Panc1 (cell line): ENCODE measurements at regions not wholly inside any gene's neighbourhood (a gene's known extent, or its start where the extent isn't known, plus 50 kb on each side); places are given as distances from the start of the nearest gene placed in this dataset.

ENCODE experiments used
- ATAC-seq: fragments of 200-7000 bp; cut with Tn5 transposase; 2 replicates; pipeline ENCODE4 v1.9.1; 2020; ENCODE audit warnings: mild to moderate bottlenecking, moderate library complexity
- BruUV-seq: library from RNA; stranded (reverse); fragments of 400-500 nt; replicated peaks from 2 replicates; lab custom pipeline; 2021; lab: Mats Ljungman, UMichigan
- CTCF ChIA-PET: fragments of 300-600 bp; sonication (Branson Sonifier 250); formaldehyde crosslinking; loops from one replicate; lab custom pipeline; 2022; ENCODE audit warnings: antibody characterized with exemption; lab: Charles Lee
- POLR2A ChIA-PET: fragments of 300-600 bp; sonication (Branson Sonifier 250); formaldehyde crosslinking; loops from one replicate; lab custom pipeline; 2022; ENCODE audit warnings: antibody characterized with exemption; lab: Charles Lee
- DNase-seq: peaks from one replicate; pipeline ENCODE4 v3.0.0-alpha.2; 2010; ENCODE audit warnings: low read depth, low spot score
- H3K27ac ChIP-seq: 2 replicates; pipeline ENCODE4 v1.5.1; 2011; ENCODE audit warnings: mild to moderate bottlenecking, low read length, inconsistent platforms
- H3K27me3 ChIP-seq: fragments of 200-500 bp; sonication (Bioruptor generic); 2 replicates; pipeline ENCODE4 v1.6.0; 2014; ENCODE audit warnings: low read length, inconsistent platforms; ENCODE audit not compliant: control insufficient read depth, insufficient read depth
- H3K36me3 ChIP-seq: fragments of 200-500 bp; sonication (Bioruptor generic); 2 replicates; pipeline ENCODE4 v1.5.1; 2014; ENCODE audit warnings: inconsistent platforms, mild to moderate bottlenecking, low read length, moderate library complexity; ENCODE audit not compliant: control insufficient read depth, insufficient read depth
- H3K4me1 ChIP-seq: 2 replicates; pipeline ENCODE4 v1.5.1; 2011; ENCODE audit warnings: inconsistent platforms, mild to moderate bottlenecking, low read length, moderate library complexity; ENCODE audit not compliant: control insufficient read depth, insufficient read depth
- H3K4me3 ChIP-seq, 2 experiments: 2 replicates each; pipeline ENCODE4 v1.5.1; 2011 to 2012; ENCODE audit warnings: low read depth in 2 of 2, low read length in 2 of 2, mild to moderate bottlenecking in 2 of 2, inconsistent platforms in 1 of 2, moderate library complexity in 1 of 2
- H3K9me3 ChIP-seq: fragments of 200-500 bp; sonication (Bioruptor generic); 2 replicates; pipeline ENCODE4 v1.5.1; 2014; ENCODE audit warnings: low read depth, mild to moderate bottlenecking, inconsistent platforms, low read length, moderate library complexity; ENCODE audit not compliant: control insufficient read depth, insufficient read depth
- CTCF ChIP-seq: fragments of 450-650 bp; IDR thresholded peaks from 2 replicates; pipeline ENCODE4 v1.5.1; 2017; ENCODE audit warnings: mild to moderate bottlenecking
- POLR2AphosphoS5 ChIP-seq: IDR thresholded peaks from 2 replicates; pipeline ENCODE4 v1.6.1; 2012; ENCODE audit warnings: mild to moderate bottlenecking, low read depth, low read length, moderate library complexity
- SIN3A ChIP-seq: IDR thresholded peaks from 2 replicates; pipeline ENCODE4 v1.6.1; 2012; ENCODE audit warnings: low read depth, mild to moderate bottlenecking, low read length, moderate library complexity, borderline replicate concordance; ENCODE audit not compliant: insufficient read depth
- TCF7L2 ChIP-seq: IDR thresholded peaks from 2 replicates; pipeline ENCODE4 v1.6.1; 2011; ENCODE audit warnings: mild to moderate bottlenecking, low read depth, low read length, inconsistent platforms
- in situ Hi-C: cut with HindIII; loops from 2 replicates; pipeline ENCODE4 v1.10.0; 2016; ENCODE audit warnings: low sequenced_read_pairs, low pct_unique_long_range_greater_than_20kb
- intact Hi-C: fragments of 100-400 bp; cut with micrococcal nuclease; formaldehyde crosslinking; loops from one replicate; pipeline ENCODE4 v1.10.0; 2022; ENCODE audit not compliant: unreplicated experiment
- TF ChIP-seq, protein P1 (sequence below), 2 experiments: IDR thresholded peaks; 2 replicates each; pipeline ENCODE4 v1.6.1; 2011 to 2012; ENCODE audit warnings: low read depth in 2 of 2, control low read depth in 1 of 2, low read length in 1 of 2, mild to moderate bottlenecking in 1 of 2, moderate library complexity in 1 of 2; ENCODE audit not compliant: insufficient read depth in 1 of 2

DNA sequence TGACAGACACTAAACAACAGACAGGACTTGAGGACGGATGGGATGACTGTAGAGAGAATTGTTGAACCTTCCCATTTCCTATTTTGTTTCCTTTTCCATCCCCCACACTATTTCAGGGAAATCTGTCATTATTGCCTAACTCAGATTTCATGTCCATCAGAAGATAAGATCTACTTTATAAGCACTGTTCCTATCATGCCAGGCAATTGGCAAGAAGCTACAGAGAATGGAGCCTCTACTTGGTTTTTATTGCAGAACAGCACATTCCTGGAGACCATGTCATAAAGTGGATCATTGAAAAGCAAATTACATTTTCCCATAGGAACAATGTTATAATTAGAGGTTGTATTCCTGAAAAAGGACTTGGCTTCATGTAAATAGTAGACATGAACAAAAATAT lies 173.7 kb upstream of the KIF2A start:
- Histone ChIP-seq H3K9me3 (no peaks in the 10 kb centered on the region), H3K36me3 (no peaks in the 10 kb centered on the region), H3K27me3 (peaks cover 2% of the 10 kb centered on the region), H3K4me3 (no peak overlapping the region), H3K27ac (no peak overlapping the region), H3K4me1 (no peaks in the 10 kb centered on the region)
- BruUV-seq, result no TSS peak
- intact Hi-C loops, result no loop called here
- ATAC-seq (no peak), DNase-seq (no peak)
- TF ChIP-seq, protein P1, sequence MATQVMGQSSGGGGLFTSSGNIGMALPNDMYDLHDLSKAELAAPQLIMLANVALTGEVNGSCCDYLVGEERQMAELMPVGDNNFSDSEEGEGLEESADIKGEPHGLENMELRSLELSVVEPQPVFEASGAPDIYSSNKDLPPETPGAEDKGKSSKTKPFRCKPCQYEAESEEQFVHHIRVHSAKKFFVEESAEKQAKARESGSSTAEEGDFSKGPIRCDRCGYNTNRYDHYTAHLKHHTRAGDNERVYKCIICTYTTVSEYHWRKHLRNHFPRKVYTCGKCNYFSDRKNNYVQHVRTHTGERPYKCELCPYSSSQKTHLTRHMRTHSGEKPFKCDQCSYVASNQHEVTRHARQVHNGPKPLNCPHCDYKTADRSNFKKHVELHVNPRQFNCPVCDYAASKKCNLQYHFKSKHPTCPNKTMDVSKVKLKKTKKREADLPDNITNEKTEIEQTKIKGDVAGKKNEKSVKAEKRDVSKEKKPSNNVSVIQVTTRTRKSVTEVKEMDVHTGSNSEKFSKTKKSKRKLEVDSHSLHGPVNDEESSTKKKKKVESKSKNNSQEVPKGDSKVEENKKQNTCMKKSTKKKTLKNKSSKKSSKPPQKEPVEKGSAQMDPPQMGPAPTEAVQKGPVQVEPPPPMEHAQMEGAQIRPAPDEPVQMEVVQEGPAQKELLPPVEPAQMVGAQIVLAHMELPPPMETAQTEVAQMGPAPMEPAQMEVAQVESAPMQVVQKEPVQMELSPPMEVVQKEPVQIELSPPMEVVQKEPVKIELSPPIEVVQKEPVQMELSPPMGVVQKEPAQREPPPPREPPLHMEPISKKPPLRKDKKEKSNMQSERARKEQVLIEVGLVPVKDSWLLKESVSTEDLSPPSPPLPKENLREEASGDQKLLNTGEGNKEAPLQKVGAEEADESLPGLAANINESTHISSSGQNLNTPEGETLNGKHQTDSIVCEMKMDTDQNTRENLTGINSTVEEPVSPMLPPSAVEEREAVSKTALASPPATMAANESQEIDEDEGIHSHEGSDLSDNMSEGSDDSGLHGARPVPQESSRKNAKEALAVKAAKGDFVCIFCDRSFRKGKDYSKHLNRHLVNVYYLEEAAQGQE (IDR thresholded peaks at IDR 0.05; ENCODE audit: insufficient read depth in 1 of 2, low read depth in 2 of 2, low read length in 1 of 2), result no peak
- TF ChIP-seq TCF7L2 (no peak), CTCF (no peak), POLR2AphosphoS5 (no peak)
- in situ Hi-C loops, result no loop called here
- CTCF ChIA-PET, result no interaction called here
- POLR2A ChIA-PET, result no interaction called here

DNA sequence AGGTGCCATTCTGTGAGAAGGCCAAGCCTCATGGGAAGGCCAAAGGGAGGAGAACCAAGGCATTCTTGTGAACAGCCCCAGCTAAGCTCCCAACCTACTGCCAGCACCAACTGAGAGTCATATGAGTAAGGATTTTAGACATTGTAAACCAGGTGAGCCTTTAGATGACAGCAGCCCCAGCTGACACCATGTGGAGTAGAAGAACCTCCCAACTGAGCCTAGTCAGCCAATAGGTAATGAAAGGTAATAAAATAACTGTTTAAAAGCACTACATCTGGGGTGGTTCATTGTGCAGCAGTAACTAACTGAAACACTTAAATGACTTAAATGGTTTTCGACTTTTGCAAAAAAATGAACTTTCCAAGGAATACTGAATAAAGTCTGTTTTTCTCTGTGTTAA lies 172.6 kb upstream of the KIF2A start:
- Histone ChIP-seq H3K9me3 (no peaks in the 10 kb centered on the region), H3K36me3 (no peaks in the 10 kb centered on the region), H3K4me3 (no peak overlapping the region), H3K27ac (no peak overlapping the region), H3K27me3 (peaks cover 4% of the 10 kb centered on the region), H3K4me1 (no peaks in the 10 kb centered on the region)
- TF ChIP-seq SIN3A, result no peak
- TF ChIP-seq TCF7L2, result no peak
- no peak for TF ChIP-seq POLR2AphosphoS5
- TF ChIP-seq CTCF, result no peak
- TF ChIP-seq, protein P1 (IDR thresholded peaks at IDR 0.05; ENCODE audit: insufficient read depth in 1 of 2, low read depth in 2 of 2, low read length in 1 of 2), result no peak
- POLR2A ChIA-PET, result no interaction called here
- CTCF ChIA-PET, result no interaction called here
- intact Hi-C loops (no loop called here), in situ Hi-C loops (no loop called here)
- BruUV-seq, result no TSS peak
- DNase-seq, result no peak
- no peak for ATAC-seq
